Caco-2 (cell line): ENCODE measurements at regions not wholly inside any gene's neighbourhood (a gene's known extent, or its start where the extent isn't known, plus 50 kb on each side); places are given as distances from the start of the nearest gene placed in this dataset.

Source experiments
- BruUV-seq: library from RNA; stranded (reverse); fragments of 400-500 nt; replicated peaks from 2 replicates; lab custom pipeline; 2021; lab: Mats Ljungman, UMichigan
- CTCF ChIA-PET: fragments of 300-600 bp; sonication (Branson Sonifier 250); formaldehyde crosslinking; loops from one replicate; lab custom pipeline; 2022; ENCODE audit warnings: antibody characterized with exemption; lab: Charles Lee
- POLR2A ChIA-PET: fragments of 300-600 bp; sonication (Branson Sonifier 250); formaldehyde crosslinking; loops from one replicate; lab custom pipeline; 2022; ENCODE audit warnings: antibody characterized with exemption; lab: Charles Lee
- DNase-seq, 2 experiments: peaks; one replicate each; pipeline versions ENCODE4 v3.0.0 to v3.0.0-alpha.2; 2020 to 2022
- H3K27me3 ChIP-seq: replicated peaks from 2 replicates; pipeline ENCODE4 v1.6.0; 2011; ENCODE audit warnings: low read length; ENCODE audit not compliant: control insufficient read depth, insufficient read depth
- H3K36me3 ChIP-seq: 2 replicates; pipeline ENCODE4 v1.5.1; 2011; ENCODE audit warnings: low read length; ENCODE audit not compliant: control insufficient read depth, insufficient read depth
- H3K4me1 ChIP-seq: fragments of 250-450 bp; sonication (Bioruptor Pico); 2 replicates; pipeline ENCODE4 v1.5.1; 2020; ENCODE audit warnings: mild to moderate bottlenecking
- H3K4me3 ChIP-seq: 2 replicates; pipeline ENCODE4 v1.5.1; 2011; ENCODE audit warnings: low read depth, mild to moderate bottlenecking, control low read depth, low read length
- H3K9me3 ChIP-seq: fragments of 250-450 bp; sonication (Bioruptor Pico); 2 replicates; pipeline ENCODE4 v1.5.1; 2020; ENCODE audit warnings: mild to moderate bottlenecking, moderate library complexity
- H3K27ac Mint-ChIP-seq: one replicate; pipeline ENCODE4 v1.8.0; 2022; ENCODE audit warnings: mixed read lengths; ENCODE audit not compliant: unreplicated experiment
- H3K27me3 Mint-ChIP-seq: one replicate; pipeline ENCODE4 v1.8.0; 2022; ENCODE audit warnings: mixed read lengths; ENCODE audit not compliant: insufficient read depth, unreplicated experiment
- H3K36me3 Mint-ChIP-seq: one replicate; pipeline ENCODE4 v1.8.0; 2022; ENCODE audit warnings: mild to moderate bottlenecking, mixed read lengths; ENCODE audit not compliant: insufficient read depth, unreplicated experiment
- H3K4me1 Mint-ChIP-seq: one replicate; pipeline ENCODE4 v1.8.0; 2022; ENCODE audit warnings: low read depth, mixed read lengths; ENCODE audit not compliant: unreplicated experiment
- H3K4me3 Mint-ChIP-seq: one replicate; pipeline ENCODE4 v1.8.0; 2022; ENCODE audit warnings: mild to moderate bottlenecking, moderate library complexity, mixed read lengths; ENCODE audit not compliant: unreplicated experiment
- H3K9me3 Mint-ChIP-seq: one replicate; pipeline ENCODE4 v1.8.0; 2022; ENCODE audit warnings: mixed read lengths; ENCODE audit not compliant: unreplicated experiment
- intact Hi-C: fragments of 100-400 bp; cut with micrococcal nuclease; formaldehyde crosslinking; loops from one replicate; pipeline ENCODE4 v1.10.0; 2022; ENCODE audit not compliant: unreplicated experiment
- TF ChIP-seq, protein P1 (sequence below), 2 experiments: fragments of 200-600 bp in 1 of 2; IDR thresholded peaks; 1 replicate in 1 of 2; 2 replicates in 1 of 2; pipeline versions ENCODE4 v1.5.1 to v1.8.0; 2011 to 2022; ENCODE audit warnings: antibody characterized with exemption in 1 of 2, control low read depth in 1 of 2, inconsistent platforms in 1 of 2, low read depth in 1 of 2, low read length in 1 of 2, mild to moderate bottlenecking in 1 of 2, moderate library complexity in 1 of 2; ENCODE audit not compliant: insufficient read depth in 1 of 2, severe bottlenecking in 1 of 2, unreplicated experiment in 1 of 2

DNA sequence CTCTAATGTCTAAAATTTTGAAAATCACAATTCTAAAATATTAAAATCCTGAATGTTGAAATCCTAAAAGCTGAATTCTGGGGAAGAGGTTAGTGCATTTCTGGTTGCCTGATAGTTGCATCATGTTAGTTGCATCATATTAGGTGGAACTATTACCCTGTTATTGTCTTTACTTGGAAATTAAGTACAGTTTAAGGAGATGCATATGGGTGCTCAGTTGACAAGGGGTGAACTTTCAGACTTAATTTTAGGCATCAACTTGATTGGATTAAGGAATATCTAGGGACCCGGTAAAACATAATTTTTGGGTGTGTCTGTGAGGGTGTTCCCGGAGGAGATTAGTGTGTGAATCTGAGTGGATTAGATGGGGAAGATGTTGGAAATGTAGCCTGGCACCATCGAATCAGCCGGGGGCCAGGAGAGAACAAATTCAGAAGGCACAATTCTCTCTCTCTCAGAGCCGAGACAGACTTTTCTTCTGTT is 409.8 kb downstream of the PLCL1 start:
- POLR2A ChIA-PET, result no interaction called here
- BruUV-seq, result no TSS peak
- H3K27me3 Mint-ChIP-seq, result peaks cover 2% of the 10 kb centered on the region

DNA sequence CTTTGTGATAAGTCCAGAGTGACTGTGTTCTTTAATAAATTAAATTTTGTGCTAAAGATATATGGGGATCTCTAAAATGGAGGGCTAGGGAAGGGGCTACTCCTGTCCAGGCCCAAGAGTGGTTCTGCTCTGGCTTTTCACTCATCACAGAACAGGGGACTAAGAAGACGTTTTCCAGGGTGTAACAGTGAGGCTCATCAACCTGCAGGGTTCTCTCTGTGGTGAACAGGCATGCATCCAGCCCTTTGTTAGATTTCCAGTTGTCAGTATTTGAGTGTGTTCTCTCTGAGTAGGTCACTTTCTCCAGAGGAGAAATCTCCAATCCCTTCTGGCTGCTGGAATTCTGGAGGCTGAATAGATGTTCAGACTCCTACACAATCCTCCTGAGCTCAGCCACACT is 408.9 kb downstream of the PLCL1 start:
- Mint-ChIP-seq H3K27me3 (peaks cover 2% of the 10 kb centered on the region), H3K27ac (no peak overlapping the region), H3K4me1 (no peaks in the 10 kb centered on the region), H3K9me3 (no peaks in the 10 kb centered on the region), H3K36me3 (no peaks in the 10 kb centered on the region), H3K4me3 (no peak overlapping the region)
- no peaks in the 10 kb centered on the region for H3K36me3 ChIP-seq
- intact Hi-C loops, result no loop called here
- TF ChIP-seq, protein P1, sequence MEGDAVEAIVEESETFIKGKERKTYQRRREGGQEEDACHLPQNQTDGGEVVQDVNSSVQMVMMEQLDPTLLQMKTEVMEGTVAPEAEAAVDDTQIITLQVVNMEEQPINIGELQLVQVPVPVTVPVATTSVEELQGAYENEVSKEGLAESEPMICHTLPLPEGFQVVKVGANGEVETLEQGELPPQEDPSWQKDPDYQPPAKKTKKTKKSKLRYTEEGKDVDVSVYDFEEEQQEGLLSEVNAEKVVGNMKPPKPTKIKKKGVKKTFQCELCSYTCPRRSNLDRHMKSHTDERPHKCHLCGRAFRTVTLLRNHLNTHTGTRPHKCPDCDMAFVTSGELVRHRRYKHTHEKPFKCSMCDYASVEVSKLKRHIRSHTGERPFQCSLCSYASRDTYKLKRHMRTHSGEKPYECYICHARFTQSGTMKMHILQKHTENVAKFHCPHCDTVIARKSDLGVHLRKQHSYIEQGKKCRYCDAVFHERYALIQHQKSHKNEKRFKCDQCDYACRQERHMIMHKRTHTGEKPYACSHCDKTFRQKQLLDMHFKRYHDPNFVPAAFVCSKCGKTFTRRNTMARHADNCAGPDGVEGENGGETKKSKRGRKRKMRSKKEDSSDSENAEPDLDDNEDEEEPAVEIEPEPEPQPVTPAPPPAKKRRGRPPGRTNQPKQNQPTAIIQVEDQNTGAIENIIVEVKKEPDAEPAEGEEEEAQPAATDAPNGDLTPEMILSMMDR (IDR thresholded peaks at IDR 0.05; ENCODE audit: insufficient read depth in 1 of 2, low read depth in 1 of 2, low read length in 1 of 2, severe bottlenecking in 1 of 2, unreplicated experiment in 1 of 2), result no peak
- BruUV-seq, result no TSS peak
- H3K4me3 ChIP-seq, result no peak overlapping the region
- no peak for DNase-seq
- ChIA-PET POLR2A (no interaction called here), CTCF (no interaction called here)
- H3K9me3 ChIP-seq, result no peaks in the 10 kb centered on the region
- no peaks in the 10 kb centered on the region for H3K27me3 ChIP-seq
- H3K4me1 ChIP-seq, result no peaks in the 10 kb centered on the region

More for the DNA sequence above, 409.8 kb downstream of the PLCL1 start:
- H3K27ac Mint-ChIP-seq, result peak overlapping the region; percentile 24
- DNase-seq, result no peak
- TF ChIP-seq, protein P1 (IDR thresholded peaks at IDR 0.05; ENCODE audit: insufficient read depth in 1 of 2, low read depth in 1 of 2, low read length in 1 of 2, severe bottlenecking in 1 of 2, unreplicated experiment in 1 of 2), result no peak
- H3K4me3 ChIP-seq, result no peak overlapping the region
- intact Hi-C loops, result no loop called here
- no peaks in the 10 kb centered on the region for H3K4me1 Mint-ChIP-seq
- no peak overlapping the region for H3K4me3 Mint-ChIP-seq
- no peaks in the 10 kb centered on the region for H3K4me1 ChIP-seq
- H3K27me3 ChIP-seq, result no peaks in the 10 kb centered on the region
- no peaks in the 10 kb centered on the region for H3K9me3 Mint-ChIP-seq
- H3K36me3 ChIP-seq, result no peaks in the 10 kb centered on the region
- CTCF ChIA-PET, result no interaction called here
- no peaks in the 10 kb centered on the region for H3K36me3 Mint-ChIP-seq
- H3K9me3 ChIP-seq, result no peaks in the 10 kb centered on the region

DNA sequence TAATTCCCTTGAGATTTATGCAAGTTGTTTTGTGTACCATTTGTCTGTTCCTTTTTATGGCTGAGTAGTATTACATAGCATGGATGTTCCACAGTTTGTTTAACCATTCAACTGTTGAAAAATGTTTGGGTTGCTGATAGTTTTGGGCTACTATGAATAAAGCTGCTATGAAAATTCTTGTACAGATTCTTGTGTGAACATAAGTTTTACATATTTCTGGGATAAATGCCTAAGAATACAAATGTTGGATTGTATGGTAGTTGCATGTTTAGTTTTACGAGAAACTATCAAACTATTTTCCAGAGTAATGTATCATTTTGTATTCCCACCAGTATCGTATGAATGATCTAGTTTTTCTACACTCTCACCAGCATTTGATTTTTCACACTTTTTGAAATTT is 407.3 kb downstream of the PLCL1 start:
- Mint-ChIP-seq H3K4me1 (no peaks in the 10 kb centered on the region), H3K9me3 (no peaks in the 10 kb centered on the region), H3K4me3 (no peak overlapping the region), H3K27ac (no peak overlapping the region), H3K36me3 (no peaks in the 10 kb centered on the region), H3K27me3 (peaks cover 5% of the 10 kb centered on the region)
- no peaks in the 10 kb centered on the region for H3K4me1 ChIP-seq
- H3K9me3 ChIP-seq, result no peaks in the 10 kb centered on the region
- BruUV-seq, result no TSS peak
- H3K27me3 ChIP-seq, result no peaks in the 10 kb centered on the region
- H3K36me3 ChIP-seq, result no peaks in the 10 kb centered on the region
- TF ChIP-seq, protein P1 (IDR thresholded peaks at IDR 0.05; ENCODE audit: insufficient read depth in 1 of 2, low read depth in 1 of 2, low read length in 1 of 2, severe bottlenecking in 1 of 2, unreplicated experiment in 1 of 2), result no peak
- DNase-seq, result no peak
- ChIA-PET POLR2A (no interaction called here), CTCF (no interaction called here)
- H3K4me3 ChIP-seq, result no peak overlapping the region
- intact Hi-C loops, result no loop called here
